DMS53 (cell line): ENCODE measurements at regions not wholly inside any gene's neighbourhood (a gene's known extent, or its start where the extent isn't known, plus 50 kb on each side); places are given as distances from the start of the nearest gene placed in this dataset.
"Not testable (repeated sequence)": the region's sequence is repeated elsewhere in the genome, so short reads cannot be mapped to it uniquely, and the experiment has no call there.

ENCODE experiments used
- DNase-seq: peaks from one replicate; lab custom pipeline; 2025; lab: John Stamatoyannopoulos, UW

DNA sequence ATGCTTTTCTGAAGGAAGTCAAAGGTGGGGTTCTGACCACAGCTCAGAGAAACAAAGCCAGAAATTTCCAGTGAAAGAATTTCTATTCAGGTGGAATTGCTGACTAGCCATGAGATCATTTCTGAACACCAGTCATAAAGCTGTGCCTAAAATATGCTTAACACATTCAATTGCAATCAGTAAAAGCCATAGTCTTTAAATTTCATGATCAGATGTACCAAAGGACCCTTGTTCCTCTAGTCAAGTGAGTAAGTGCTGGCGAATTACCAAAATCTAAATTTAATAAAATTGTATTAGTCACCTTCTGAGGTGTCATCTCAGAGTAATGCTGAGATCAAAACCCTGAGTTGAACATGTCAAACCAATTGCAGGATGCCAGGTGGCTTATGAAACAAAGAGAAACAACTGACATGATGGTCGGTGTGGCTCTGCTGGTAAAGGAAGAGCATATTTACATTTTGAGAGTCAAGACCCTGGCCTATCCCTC lies 334.2 kb upstream of the CCNH start:
- peak; percentile 30 for DNase-seq

DNA sequence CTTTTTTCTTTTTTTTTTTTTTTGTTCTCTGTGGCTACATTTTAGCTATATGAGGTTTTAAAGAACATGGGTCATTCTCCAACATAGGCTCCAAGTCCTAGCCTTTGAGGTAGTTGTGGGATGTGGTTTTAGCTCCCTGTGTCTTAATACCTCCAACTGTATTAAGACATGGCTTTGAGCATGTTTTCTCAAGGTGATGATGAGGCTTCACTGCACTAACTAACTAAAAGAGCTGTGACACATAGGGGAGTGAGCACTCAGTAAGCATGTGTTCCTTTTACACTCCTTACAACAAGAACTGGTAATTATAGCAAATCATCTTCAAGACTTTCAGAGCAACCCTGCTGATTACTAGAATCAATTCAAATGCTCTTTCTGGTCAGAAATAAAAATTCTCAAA lies 333.6 kb upstream of the CCNH start:
- DNase-seq = no peak

DNA sequence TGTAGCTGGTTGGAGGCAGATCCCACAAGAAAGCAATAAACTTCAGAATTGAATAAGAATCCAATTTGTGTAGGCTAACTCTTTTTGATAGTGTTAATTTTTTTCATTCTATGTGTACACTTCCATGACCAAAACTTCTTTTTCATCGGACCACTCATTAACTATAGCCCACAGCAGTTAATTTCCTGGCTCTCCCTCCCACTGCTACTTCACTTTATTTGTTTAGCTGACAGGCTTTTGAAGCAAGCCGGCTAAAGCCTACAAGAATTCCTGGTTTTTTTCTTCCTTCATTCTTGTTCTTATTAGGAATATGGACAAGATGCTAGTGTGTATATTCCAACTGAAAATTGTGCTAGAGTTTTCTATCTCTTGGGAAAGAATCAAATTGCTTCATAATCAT lies 329.2 kb upstream of the CCNH start:
- DNase-seq = no peak

GRCh38 chr5:87735923-87736322 lies 323.2 kb upstream of the CCNH start:
- DNase-seq = no peak

GRCh38 chr5:87733897-87734296 lies 321.2 kb upstream of the CCNH start:
- no peak for DNase-seq

- no peak for DNase-seq
Measured at GRCh38 chr5:87732875-87733768, 320.4 kb upstream of the CCNH start.

- DNase-seq = no peak
Measured at GRCh38 chr5:87729781-87730180, 317.1 kb upstream of the CCNH start.

- DNase-seq = peak; percentile 71
Measured at GRCh38 chr5:87722286-87722685, 309.6 kb upstream of the CCNH start.

GRCh38 chr5:87718224-87718925 lies 305.6 kb upstream of the CCNH start:
- DNase-seq = not testable (repeated sequence)

GRCh38 chr5:87717761-87718160 lies 305.0 kb upstream of the CCNH start:
- DNase-seq = no peak

DNA sequence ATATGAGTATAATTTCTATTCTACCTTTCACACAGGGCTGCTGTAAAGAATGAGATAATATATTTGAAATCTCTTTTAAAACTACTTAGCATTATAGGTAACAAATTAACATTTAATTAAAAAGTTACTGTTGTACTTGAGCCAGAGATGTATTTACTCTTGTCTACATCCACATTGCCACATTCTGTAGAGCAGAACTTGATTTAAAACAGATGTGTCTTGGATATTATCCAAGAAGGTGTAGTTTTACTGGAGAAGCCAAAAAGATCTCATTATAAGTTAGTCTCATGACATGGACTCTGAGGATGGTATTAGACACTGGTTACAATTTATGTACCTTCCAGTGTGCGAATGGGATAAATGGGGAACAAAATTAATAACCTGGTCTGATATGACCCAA lies 293.1 kb upstream of the CCNH start:
- DNase-seq = no peak

DNA sequence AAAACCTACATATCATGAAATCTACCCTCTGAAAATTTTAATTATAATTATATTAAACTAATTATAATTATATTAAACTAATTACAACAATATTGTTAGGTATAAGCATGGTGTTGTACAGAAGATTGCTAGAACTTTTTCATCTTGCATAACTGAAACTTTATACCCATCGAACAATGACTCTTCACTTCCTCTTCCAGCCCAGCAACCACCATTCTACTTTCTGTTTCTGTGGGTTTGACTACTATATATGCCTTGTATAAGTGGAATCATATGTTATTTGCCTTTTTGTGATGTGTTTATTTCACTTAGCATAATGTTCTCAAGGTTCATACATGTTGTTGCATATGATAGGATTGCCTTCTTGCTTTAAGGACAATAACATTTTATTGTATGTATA lies 274.2 kb upstream of the CCNH start:
- DNase-seq = no peak

DNA sequence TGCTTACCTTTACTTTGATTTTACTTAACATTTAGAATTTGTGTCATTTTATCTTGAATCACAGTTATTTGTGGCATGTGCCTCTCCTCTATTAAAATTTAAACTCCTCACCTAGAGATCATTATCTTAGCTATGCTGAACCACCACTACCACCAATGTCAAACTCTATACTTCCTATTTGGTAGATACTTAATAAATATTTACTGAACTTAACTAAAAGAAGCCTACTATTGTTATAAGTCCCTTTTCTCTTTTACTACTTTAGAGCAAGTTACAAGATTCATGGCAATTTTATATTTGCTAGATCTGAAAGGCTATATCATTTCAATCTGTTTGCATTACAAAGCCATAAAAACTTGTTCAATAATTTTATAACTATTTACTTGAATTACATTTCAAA lies 273.3 kb upstream of the CCNH start:
- DNase-seq = no peak

DNA sequence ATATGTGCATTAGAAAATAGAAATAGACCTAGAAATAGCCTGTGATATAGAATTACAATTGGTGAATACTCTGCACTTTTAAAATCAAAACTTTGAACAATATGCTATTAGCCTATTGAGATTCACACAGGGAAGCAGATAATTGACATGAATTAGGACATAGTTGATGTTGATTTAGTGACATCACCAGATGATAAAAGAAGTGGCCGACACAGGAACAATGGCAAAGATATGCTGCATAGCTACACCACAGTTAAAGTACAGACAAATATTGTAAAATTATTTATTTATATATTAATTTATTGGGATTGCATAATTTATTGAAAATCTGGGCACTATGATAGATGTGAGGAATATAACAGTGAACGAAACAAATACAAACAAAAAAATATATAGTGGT lies 261.5 kb upstream of the CCNH start:
- peak; percentile 58 for DNase-seq

DNA sequence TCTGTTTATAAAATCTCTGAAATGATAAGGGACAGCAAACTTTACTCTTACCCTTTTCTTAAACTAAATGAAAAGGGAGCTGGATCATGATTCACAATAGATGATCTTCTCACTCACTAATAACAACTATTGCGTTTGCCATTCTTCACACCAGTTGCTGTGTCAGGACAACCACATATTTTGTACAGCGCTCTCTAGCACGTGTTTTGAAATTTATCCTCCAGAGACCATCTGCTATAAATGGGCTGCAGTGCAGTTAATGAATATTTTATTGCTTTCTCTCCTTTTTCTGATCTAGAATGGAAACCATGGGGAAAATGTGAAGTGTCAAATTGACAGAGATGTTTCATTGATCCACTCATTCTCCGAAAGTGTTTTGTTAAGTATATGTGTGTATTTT lies 258.4 kb upstream of the CCNH start:
- DNase-seq = no peak

- DNase-seq = no peak
Measured at GRCh38 chr5:87665166-87665565, 252.4 kb upstream of the CCNH start.

DNA sequence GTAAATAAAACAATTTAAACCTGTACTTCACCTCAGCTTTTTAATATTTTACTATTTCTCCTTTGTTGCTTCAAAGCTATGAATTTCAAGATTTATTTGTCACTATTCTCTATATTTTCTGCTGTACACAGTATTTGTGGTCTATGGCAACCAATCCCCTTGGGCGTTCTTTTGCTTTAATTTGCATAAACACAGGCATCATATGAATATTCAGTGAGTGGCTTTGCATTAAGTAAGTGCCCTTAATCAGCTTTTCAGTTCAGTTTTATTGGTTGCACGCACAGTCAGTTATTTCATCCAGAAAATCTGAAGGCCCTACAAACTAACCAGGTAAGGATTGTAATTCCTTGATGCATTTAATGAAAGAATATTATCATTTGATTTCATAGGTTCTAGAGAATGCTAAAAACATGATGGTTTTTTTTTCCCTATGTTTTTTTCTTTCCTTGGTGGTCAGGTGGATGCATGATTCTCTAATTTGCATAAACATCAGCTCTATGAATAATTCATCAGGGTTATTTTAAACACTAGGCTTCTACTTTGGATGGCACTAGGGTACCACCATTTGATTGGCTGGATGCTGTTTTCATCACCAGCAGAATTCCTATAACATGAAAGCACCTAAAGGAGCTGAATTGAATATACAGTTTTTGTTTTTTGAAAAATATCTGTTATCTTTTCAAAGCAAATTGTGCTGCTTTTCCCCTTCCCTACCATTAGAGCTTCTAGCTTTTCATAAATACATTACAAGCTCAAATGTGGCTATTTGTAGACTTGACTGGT lies 249.2 kb upstream of the CCNH start:
- DNase-seq = no peak

DNA sequence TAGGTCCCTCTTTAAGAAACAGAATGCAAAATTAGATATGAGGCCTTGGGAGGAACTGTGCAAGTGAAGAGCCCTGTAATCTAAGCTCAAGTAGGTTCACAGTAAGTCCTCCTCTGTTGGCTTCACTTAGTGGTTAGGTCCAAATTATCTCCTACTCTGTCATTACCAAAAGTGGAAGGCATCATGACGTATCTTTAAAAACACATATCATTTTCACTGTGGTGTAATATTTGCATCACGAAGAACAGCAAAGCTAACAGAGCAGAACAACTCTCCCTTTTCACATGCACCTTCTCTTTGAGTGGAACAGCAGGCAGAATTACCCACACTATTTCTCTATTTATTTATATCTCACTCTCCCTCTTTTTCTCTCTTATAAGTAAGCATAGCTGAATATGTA lies 240.5 kb upstream of the CCNH start:
- DNase-seq = no peak

DNA sequence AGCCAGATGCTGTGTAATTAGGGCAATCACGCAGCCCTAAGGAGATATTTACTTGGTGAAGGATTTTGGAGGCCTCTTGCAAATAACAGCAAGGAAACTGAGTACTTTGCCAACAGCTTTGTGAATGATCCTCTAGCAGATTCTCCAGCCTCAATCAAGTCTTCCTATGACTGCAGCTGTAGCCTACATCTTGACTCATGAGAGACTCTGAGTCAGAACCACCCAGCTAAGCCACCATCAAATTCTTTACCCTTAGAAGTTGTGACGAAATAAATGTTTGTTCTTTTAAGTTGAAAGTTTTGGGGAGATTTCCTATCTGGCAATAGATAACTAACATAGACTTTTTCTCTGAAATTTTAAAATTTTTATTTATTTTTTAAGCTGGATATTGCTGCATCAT lies 237.6 kb upstream of the CCNH start:
- no peak for DNase-seq

GRCh38 chr5:87649455-87649854 lies 236.7 kb upstream of the CCNH start:
- peak; percentile 5 for DNase-seq

GRCh38 chr5:87645224-87645623 lies 232.5 kb upstream of the CCNH start:
- no peak for DNase-seq

- DNase-seq = no peak
Measured at GRCh38 chr5:87640902-87641301, 228.2 kb upstream of the CCNH start.

DNA sequence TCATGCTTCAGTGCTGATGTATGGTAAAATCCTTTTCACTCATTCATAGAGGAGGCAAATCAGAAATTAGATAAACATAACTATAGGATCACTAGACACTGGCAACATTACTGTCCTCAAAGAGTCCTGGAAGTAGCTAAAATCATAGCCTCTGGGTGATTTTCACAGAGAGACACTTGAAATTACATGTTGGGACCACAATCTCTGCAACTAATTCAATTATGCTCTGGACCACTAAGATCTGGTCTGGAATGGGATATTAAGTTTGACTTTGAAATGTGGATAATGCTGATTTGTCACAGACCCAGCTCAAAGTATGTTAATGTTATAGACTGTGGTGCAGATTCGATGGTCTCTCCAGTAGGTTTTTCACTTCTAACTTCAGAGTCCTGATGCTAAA lies 214.6 kb upstream of the CCNH start:
- no peak for DNase-seq
